Left cardiac atrium (tissue), 4 donors: ENCODE measurements at regions not wholly inside any gene's neighbourhood (a gene's known extent, or its start where the extent isn't known, plus 50 kb on each side); places are given as distances from the start of the nearest gene placed in this dataset.
A peak's percentile ranks its signal among the peaks of the same experiment; 100 is the strongest.

Experiments
- ATAC-seq, 2 donors: fragments of 200-7000 bp; cut with Tn5 transposase; one replicate each; pipeline ENCODE4 v1.9.1; 2020; ENCODE audit warnings: mild to moderate bottlenecking in 2 of 2, moderate library complexity in 2 of 2
- DNase-seq: peaks from one replicate; pipeline ENCODE4 v3.0.0-alpha.2; 2020
- intact Hi-C, 2 donors: fragments of 100-400 bp; cut with DNase I; formaldehyde crosslinking; loops; one replicate each; pipeline versions ENCODE4 v1.14.1 to v1.15.1; 2022 to 2023
- donor health status: DM: no; HTN: yes; CAD: no.
- donor health status: DM: no; HTN: yes; CAD: no; lungs with severe emphysema.
- donor health status: DM: yes; HTN: yes; CAD: no.
- donor health status: Dilated cardiomyopathy.

GRCh38 chr10:132992433-132993215, 50.3 kb upstream of the CFAP46 start:
- peak; percentile 20 for DNase-seq

More at GRCh38 chr10:132992433-132993215, 50.3 kb upstream of the CFAP46 start:
- intact Hi-C loops: no loop called here
- no peak for ATAC-seq
